Erythroblast (primary cell): ENCODE measurements at regions not wholly inside any gene's neighbourhood (a gene's known extent, or its start where the extent isn't known, plus 50 kb on each side); places are given as distances from the start of the nearest gene placed in this dataset.

ENCODE experiments used
- DNase-seq, 2 experiments: peaks; one replicate each; lab custom pipeline; 2025; lab: John Stamatoyannopoulos, UW
- GATA1 ChIP-seq: IDR thresholded peaks from 2 replicates; pipeline ENCODE4 v1.6.1; 2011; ENCODE audit warnings: low read depth, mild to moderate bottlenecking, control low read depth, low read length, moderate library complexity
- POLR2A ChIP-seq: IDR thresholded peaks from 2 replicates; pipeline ENCODE4 v1.6.1; 2011; ENCODE audit warnings: mild to moderate bottlenecking, low read length

- peak; percentile 58 to 68 for DNase-seq
- TF ChIP-seq POLR2A, result no peak
- no peak for TF ChIP-seq GATA1
These were observed 116.4 kb downstream of the TM9SF2 start for GRCh38 chr13:99617474-99618255.

DNA sequence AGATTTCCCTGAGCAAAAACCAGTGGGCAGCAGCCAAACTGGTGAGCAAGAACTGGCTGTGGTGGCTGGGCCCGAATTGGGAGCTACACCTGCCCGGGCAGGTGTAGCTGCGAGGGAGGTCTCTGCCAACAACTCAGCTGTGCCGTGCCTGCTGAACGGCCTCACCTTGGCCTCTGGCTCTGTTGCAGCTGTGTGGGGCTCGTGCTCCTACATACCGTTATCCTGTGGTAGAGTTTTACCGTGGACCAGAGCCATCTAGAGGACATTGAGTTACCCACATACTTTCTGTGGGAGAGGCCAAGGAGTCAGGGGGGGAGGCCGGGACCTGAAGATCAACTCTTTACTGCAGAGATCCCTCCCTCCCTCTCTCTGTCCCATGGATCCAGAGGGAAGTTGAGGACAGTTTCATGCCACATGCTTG, 113.2 kb downstream of the TM9SF2 start:
- no peak for TF ChIP-seq POLR2A
- TF ChIP-seq GATA1, result no peak
- peak; percentile 39 to 56 for DNase-seq
